ENCODE measurements at regions not wholly inside any gene's neighbourhood (a gene's known extent, or its start where the extent isn't known, plus 50 kb on each side); places are given as distances from the start of the nearest gene placed in this dataset.

DNA sequence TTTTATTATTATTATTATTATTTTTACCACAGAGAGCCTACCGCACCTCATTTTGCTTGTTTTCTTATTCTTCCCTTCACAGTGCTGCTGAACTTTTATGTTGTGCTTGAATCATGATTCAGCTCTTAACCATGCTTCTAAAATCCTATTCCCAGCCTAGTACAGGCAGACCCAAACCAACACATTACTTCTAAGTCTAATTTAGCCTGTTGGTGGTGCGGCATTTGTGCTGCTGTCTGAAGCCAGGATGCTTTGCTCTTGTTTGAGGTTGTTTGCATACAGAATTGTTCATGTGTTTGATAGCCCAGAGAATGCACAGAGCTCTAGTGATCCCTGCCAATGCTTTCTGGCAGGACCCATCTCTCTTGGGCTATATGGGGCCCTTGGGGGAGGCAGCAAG lies 213.5 kb upstream of the KCNG1 start:
- no peaks in the 10 kb centered on the region for H3K9me3 ChIP-seq (ENCODE audit: control insufficient read depth in 1 of 2, insufficient read depth in 1 of 2, low read length in 2 of 2)
- no peaks in the 10 kb centered on the region for H3K4me1 Mint-ChIP-seq (ENCODE audit: low read depth)
- H3K27me3 ChIP-seq (ENCODE audit: control insufficient read depth in 1 of 2, insufficient read depth in 2 of 2, low read length in 2 of 2) = peaks cover 2 to 9% of the 10 kb centered on the region in 2 experiments
- H3K4me3 Mint-ChIP-seq = no peak overlapping the region
- intact Hi-C loops (cut with DNase I, micrococcal nuclease) = no loop called here
- H3K4me1 ChIP-seq (ENCODE audit: insufficient read depth, low read length) = no peaks in the 10 kb centered on the region
- no peaks in the 10 kb centered on the region for H3K9me3 Mint-ChIP-seq
- ChIA-PET CTCF (no interaction called here), POLR2A (no interaction called here)
- H3K4me3 ChIP-seq (ENCODE audit: low read length) = no peak overlapping the region
- TF ChIP-seq, protein P1, sequence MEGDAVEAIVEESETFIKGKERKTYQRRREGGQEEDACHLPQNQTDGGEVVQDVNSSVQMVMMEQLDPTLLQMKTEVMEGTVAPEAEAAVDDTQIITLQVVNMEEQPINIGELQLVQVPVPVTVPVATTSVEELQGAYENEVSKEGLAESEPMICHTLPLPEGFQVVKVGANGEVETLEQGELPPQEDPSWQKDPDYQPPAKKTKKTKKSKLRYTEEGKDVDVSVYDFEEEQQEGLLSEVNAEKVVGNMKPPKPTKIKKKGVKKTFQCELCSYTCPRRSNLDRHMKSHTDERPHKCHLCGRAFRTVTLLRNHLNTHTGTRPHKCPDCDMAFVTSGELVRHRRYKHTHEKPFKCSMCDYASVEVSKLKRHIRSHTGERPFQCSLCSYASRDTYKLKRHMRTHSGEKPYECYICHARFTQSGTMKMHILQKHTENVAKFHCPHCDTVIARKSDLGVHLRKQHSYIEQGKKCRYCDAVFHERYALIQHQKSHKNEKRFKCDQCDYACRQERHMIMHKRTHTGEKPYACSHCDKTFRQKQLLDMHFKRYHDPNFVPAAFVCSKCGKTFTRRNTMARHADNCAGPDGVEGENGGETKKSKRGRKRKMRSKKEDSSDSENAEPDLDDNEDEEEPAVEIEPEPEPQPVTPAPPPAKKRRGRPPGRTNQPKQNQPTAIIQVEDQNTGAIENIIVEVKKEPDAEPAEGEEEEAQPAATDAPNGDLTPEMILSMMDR (IDR thresholded peaks at IDR 0.05) = no peak
- H3K27ac Mint-ChIP-seq = no peak overlapping the region
- no peaks in the 10 kb centered on the region for H3K36me3 ChIP-seq (ENCODE audit: insufficient read depth, low read length)
- H3K27ac ChIP-seq (ENCODE audit: low read depth in 1 of 2, low read length in 2 of 2) = no peak overlapping the region
- H3K36me3 Mint-ChIP-seq (ENCODE audit: low read depth) = no peaks in the 10 kb centered on the region
- peaks cover 39% of the 10 kb centered on the region for H3K27me3 Mint-ChIP-seq
- no peak for ATAC-seq (ENCODE audit: poor library complexity)
- DNase-seq = no peak

DNA sequence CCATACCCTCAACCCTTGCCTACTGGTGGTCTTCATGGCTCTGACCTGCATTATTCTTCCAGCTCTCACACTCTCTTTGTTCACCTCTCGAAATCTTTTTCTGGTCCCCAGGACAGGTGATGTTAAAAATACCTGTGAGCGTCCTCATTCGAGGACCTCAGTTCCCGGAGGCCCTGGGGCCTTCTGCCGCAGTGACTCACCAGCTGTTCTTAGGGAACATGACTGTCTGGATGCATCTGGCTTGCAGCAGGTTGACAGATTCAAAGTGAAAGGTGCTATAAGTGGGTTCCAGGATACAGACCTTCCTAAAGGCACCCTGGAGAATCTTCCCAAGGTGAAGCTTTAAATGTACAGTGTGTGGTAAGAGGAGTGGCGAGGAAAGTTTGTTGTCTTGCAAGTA lies 210.4 kb upstream of the KCNG1 start:
- H3K4me1 Mint-ChIP-seq (ENCODE audit: low read depth) = no peaks in the 10 kb centered on the region
- TF ChIP-seq, protein P1 (IDR thresholded peaks at IDR 0.05) = no peak
- H3K9me3 ChIP-seq (ENCODE audit: control insufficient read depth in 1 of 2, insufficient read depth in 1 of 2, low read length in 2 of 2) = peaks cover 0 to 3% of the 10 kb centered on the region in 2 experiments
- ATAC-seq (ENCODE audit: poor library complexity) (no peak), DNase-seq (no peak)
- no peak overlapping the region for H3K4me3 ChIP-seq (ENCODE audit: low read length)
- H3K36me3 ChIP-seq (ENCODE audit: insufficient read depth, low read length) = no peaks in the 10 kb centered on the region
- no peaks in the 10 kb centered on the region for H3K9me3 Mint-ChIP-seq
- no peak overlapping the region for H3K4me3 Mint-ChIP-seq
- peaks cover 7 to 9% of the 10 kb centered on the region in 2 experiments for H3K27me3 ChIP-seq (ENCODE audit: control insufficient read depth in 1 of 2, insufficient read depth in 2 of 2, low read length in 2 of 2)
- intact Hi-C loops (cut with DNase I, micrococcal nuclease) = no loop called here
- no peak overlapping the region for H3K27ac ChIP-seq (ENCODE audit: low read depth in 1 of 2, low read length in 2 of 2)
- ChIA-PET POLR2A (no interaction called here), CTCF (no interaction called here)
- H3K27me3 Mint-ChIP-seq = peaks cover 34% of the 10 kb centered on the region
- no peaks in the 10 kb centered on the region for H3K4me1 ChIP-seq (ENCODE audit: insufficient read depth, low read length)
- no peaks in the 10 kb centered on the region for H3K36me3 Mint-ChIP-seq (ENCODE audit: low read depth)
- H3K27ac Mint-ChIP-seq = no peak overlapping the region

DNA sequence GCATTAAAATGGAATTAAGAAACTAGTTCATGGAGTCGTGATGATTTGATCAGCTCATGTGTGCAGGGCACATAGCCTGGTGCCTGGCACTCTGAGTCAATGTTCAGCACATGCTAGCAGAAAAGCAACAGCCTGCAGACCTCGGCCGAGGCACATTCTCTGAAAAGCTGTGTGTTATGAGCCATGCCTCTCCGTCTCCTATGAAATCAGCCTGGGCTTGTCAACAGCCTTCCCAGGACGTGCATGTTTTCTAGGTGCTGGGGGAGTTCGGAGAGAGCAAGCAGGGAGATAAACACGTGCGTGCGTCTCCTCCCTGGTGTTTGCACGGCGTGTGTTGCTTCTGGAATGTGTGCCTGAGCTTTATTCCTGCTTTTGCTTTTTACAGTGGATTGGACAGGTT lies 207.8 kb upstream of the KCNG1 start:
- ChIA-PET POLR2A (no interaction called here), CTCF (no interaction called here)
- intact Hi-C loops (cut with DNase I, micrococcal nuclease) = no loop called here
- peaks cover 25% of the 10 kb centered on the region for H3K27me3 Mint-ChIP-seq
- H3K4me1 Mint-ChIP-seq (ENCODE audit: low read depth) = no peaks in the 10 kb centered on the region
- H3K27ac ChIP-seq (ENCODE audit: low read depth in 1 of 2, low read length in 2 of 2) = no peak overlapping the region
- no peak overlapping the region for H3K4me3 Mint-ChIP-seq
- peaks cover 0 to 3% of the 10 kb centered on the region in 2 experiments for H3K9me3 ChIP-seq (ENCODE audit: control insufficient read depth in 1 of 2, insufficient read depth in 1 of 2, low read length in 2 of 2)
- ATAC-seq (ENCODE audit: poor library complexity) (no peak), DNase-seq (no peak)
- H3K9me3 Mint-ChIP-seq = no peaks in the 10 kb centered on the region
- no peak overlapping the region for H3K27ac Mint-ChIP-seq
- H3K4me3 ChIP-seq (ENCODE audit: low read length) = no peak overlapping the region
- no peaks in the 10 kb centered on the region for H3K4me1 ChIP-seq (ENCODE audit: insufficient read depth, low read length)
- TF ChIP-seq, protein P1 (IDR thresholded peaks at IDR 0.05) = no peak
- no peaks in the 10 kb centered on the region for H3K36me3 Mint-ChIP-seq (ENCODE audit: low read depth)
- H3K36me3 ChIP-seq (ENCODE audit: insufficient read depth, low read length) = no peaks in the 10 kb centered on the region
- H3K27me3 ChIP-seq (ENCODE audit: control insufficient read depth in 1 of 2, insufficient read depth in 2 of 2, low read length in 2 of 2) = peaks cover 7 to 9% of the 10 kb centered on the region in 2 experiments
